IPS-NIHi7 (cell line): ENCODE measurements at regions not wholly inside any gene's neighbourhood (a gene's known extent, or its start where the extent isn't known, plus 50 kb on each side); places are given as distances from the start of the nearest gene placed in this dataset.
"Not testable (repeated sequence)": the region's sequence is repeated elsewhere in the genome, so short reads cannot be mapped to it uniquely, and the experiment has no call there.

Experiments used
- DNase-seq: peaks from one replicate; pipeline ENCODE4 v3.0.0; 2012; ENCODE audit warnings: mixed read lengths; ENCODE audit errors: extremely low spot score

DNA sequence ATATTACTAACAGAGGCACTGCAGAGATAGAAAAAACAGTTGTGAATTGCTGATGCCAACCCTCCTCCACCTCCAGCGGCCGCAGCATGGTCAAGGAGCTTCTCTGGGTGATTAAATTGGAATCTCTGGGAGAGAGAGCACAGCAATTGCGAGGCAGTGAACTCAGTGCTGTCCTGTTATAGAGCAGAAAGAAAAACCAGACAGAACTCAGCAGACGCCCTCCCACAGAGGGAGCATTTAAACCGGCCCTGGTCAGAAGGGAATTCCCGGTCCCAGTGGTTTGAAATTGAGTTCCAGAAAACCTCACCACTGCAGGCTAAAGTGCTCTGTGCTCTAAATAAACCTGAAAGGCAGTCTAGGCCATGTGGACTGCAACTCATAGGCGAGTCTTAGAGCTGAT, 175.4 kb downstream of the SQOR start:
- no peak for DNase-seq

DNA sequence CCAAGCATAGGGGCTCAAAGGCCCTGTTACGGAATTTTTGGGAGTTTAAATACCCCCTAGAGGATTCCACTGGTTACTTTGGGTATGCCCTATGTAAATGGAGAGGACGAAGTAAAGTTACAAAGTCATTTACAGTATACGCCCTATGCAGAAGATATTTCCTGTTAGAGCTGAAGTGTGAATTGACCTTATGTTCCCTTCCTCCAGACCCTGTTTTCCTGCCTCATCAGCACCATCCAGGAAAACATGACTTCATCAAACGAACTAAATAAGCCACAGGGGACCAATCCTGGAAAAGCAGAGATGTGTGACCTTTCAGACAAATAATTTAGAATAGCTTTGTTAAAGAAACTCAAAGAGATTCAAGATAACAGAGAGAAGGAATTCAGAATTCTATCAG, 177.4 kb downstream of the SQOR start:
- DNase-seq: no peak

DNA sequence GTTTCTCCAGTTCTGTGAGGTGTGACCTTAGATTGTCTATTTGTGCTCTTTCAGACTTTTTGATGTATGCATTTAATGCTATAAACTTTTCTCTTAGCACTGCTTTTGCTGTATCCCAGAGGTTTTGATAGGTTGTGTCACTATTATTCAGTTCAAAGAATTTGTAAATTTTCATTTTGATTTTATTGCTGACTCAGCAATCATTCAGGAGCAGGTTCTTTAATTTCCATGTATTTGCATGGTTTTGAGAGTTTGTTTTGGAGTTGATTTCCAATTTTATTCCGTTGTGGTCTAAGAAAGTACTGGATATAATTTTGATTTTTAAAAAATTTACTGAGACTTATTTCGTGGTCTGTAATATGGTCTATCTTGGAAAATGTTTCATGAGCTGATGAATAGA, 182.7 kb downstream of the SQOR start:
- not testable (repeated sequence) for DNase-seq

DNA sequence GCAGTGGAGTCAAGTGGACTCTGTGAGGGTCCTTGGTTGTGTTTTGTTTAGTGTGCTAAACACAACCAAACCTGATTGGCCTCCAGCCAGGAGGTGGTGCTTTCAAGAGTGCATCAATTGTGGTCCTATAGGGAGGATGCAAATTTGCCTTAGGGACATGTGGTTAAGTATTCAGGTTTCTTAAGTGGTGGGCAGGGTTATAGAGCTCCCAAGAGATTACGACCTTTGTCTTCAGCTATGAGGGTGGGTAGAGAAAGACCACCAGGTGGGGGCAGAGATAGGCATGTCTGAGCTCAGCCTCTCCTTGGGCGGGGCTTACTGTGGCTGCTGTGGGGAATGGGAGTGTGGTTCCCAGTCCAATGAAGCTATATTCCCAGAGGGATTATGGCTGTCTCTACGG, 186.6 kb downstream of the SQOR start:
- no peak for DNase-seq

DNA sequence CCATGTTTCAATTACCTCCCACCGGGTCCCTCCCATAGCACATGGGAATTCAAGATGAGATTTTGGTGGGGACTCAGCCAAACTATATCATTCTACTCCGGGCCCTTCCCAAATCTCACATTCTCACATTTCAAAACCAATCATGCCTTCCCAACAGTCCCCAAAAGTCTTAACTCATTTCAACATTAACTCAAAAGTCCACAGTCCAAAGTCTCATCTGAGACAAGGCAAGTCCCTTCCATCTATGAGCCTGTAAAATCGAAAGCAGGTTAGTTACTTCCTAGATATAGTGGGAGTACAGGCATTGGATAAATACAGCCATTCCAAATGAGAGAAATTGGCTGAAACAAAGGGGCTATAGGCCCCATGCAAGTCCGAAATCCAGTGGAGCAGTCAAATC, 188.1 kb downstream of the SQOR start:
- DNase-seq: not testable (repeated sequence)

DNA sequence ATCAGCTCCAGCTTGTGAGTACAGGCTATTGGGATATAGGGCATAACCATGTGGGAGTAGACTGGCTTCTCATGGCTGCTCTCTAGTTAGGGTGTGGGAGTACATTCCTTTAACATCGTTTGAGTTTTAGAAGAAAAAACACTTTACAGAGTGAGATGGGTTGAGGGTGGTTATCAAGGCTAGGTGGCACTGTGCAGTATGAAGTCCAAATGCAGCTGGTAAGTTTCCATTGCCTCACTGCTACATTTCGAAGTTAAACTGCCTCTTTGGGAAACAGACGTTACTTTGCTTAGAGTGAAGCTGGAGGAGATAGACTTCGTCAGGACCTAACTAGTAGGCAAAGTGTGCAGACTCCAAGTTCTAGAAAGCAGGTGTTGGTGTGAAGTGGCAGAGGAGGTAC, 192.4 kb downstream of the SQOR start:
- DNase-seq: no peak

DNA sequence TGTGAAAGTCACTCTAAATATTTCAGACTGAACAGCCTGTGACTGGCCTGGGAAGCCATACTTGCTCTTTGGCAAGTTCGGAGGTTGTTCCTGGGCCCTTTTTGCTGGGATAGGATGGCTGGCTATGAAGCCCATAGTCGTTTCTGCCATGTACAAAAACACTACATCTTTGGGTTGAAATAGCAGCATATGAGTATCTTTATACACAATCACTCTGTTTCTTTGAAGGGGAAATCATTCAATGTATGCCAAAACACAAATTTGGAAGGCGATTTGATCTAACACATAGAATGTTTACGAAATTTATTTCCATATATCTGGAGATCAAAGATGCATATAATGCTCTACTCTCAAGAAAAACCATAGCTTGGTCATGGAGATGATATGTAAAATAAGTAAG, 192.9 kb downstream of the SQOR start:
- DNase-seq: no peak

DNA sequence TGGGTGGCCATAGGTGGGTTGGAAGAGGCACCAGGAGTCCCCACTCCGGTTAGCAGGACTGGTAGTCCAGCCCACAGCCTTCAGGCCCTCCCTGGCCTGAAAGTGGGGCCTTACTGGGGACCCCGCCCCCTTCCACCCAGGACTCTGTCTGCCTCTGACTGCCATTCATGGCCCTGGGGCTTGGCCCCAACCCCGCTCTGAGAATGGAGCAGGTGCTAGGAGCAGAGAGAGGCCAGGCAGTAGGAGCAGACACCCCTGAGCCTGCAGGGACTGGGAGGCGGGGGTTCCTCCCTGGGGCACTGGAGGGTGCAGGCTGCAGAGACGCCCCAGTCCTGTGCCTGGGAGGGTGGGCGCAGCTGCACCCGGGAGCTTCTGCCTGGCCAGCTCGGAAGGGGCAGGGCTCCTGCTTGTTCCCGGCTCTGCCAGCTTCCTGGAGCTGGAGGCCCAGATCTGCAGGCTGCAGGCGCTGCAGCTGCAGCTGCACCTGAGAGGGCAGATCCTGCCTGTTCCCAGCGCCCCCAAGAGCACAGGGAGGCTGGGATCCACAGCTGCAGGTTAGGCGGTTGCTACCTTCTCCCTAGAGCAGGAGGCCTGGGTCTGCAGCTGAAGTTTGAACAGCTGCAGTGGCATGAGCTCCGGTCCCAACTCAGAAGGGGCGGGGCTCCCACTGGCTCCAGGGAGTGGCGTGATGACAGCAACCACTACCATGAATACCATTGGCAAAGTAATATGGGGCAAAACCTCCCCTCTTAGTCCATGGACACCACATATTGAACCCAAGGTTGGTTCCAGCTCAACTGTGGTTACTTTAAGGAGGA, 194.7 kb downstream of the SQOR start:
- no peak for DNase-seq

DNA sequence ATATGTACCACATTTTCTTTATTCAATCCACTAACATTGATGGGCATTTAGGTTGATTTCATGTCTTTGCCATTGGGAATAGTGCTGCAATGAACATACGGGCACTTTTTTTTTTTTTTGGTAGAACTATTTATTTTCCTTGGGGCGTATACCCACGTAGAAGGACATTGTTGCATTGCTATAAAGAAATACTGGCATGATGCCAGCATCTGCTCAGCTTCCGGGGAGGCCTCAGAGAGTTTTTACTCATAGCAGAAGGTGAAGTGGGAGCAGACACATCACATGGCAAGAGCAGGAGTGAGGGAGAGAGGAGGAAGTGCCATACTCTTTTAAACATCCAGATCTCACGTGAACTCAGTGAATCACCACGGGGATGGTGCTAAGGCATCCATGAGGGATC, 197.0 kb downstream of the SQOR start:
- no peak for DNase-seq

DNA sequence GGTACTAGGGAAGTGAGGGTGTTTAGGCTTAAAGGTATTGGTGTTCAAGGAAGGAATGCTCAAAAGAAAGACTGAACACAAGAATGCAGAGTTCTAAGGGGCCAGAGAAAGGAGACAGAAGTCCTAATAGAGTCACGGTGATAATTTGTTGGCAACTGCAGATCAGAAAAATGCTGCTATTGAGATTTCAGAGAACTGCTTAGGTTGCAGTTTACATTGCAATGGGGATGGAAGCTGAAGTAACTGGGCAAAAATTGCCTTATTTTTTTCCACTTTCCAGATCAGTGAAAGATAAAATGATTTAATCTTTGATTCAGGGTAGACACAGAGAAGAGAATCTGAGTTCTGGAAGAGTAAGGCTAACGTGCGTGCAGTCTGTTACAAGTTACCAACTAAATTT, 199.8 kb downstream of the SQOR start:
- DNase-seq: no peak

DNA sequence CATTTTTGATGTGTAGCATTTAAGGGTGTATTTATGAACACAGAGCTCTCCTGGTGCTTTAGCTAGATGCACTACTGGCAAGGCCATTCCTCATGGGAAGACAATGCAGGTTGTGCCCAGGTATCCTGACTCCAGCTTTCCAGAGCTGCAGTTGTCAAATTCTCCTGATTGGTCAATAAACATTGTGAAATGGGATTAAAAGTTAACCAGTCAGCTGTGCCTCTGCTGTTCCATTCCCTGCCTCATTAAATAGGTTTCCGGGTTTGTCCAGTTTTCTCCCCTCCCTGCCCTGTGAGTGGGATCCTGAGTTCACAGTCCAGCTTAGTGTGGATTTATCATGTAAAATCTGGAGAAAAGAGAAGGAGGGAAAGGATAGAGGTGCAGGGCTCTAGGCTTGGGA, 207.3 kb downstream of the SQOR start:
- DNase-seq: no peak

DNA sequence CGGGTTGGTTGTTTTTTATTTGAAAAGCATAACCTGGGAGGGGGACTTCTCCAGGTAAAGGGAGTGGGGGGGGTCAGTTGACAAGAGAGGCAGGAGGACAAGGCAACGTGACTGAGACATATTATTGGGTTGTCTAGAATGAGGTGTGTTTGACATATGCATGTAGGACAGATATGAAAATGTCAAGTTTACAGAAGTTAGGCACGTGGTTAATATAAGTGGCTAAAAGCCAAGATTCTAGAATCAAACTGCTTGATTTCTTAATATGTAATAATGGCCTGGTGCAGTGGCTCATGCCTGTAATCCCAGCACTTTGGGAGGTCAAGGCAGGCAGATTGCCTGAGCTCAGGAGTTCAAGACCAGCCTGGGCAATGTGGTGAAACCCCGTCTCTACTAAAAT, 212.8 kb downstream of the SQOR start:
- no peak for DNase-seq

DNA sequence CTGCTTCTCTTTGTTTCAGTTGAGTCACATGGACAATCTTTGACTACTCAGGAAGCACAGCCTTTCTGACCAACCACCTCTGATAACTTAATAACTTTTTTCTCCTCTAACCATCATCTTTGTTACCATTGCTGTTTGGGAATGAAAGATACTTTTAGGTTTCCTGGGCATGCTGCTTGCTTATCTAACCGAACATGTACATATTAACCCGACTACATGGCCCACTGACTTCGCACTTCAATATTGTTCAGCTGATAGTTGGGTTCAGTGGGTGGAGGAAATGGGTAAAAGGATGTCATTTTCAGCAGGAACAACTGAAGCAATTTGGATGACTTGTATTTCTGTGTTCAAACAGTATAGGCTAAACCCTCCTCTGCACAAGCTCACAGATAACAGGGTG, 214.3 kb downstream of the SQOR start:
- DNase-seq: no peak

DNA sequence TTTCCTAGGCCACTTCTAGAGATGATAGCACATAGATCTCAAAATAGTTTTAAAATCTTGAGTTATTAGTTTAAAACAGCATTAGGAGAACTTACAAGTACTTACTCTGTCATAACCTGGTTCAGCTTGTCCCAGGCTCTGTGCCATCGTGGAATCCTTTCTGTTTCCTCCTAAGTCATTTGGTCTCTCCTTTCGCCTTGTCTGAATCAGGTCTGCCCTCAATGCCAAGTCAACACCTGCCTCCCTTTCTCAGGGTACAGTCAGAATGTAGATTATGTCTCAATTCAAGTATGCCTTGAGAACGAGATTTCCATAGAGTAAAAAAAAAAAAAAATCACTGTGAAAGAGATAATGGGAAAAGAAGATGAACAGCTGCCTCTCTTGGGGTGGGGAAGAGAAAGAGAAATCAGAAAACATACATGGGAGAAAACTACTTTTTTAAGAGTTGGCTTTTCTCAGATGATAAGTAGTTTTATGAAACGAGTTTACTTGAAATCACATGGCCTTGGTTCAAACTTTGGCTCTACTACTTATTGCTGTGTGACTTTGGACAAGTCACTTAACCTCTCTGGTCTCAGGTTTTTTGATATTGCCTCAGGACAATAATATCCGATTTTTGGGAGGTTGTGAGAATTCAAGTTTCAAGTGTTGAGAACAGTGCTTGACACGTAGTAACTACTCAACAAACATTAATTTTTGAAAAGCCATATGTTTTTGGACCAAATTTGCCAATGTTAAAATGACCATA, 219.8 kb downstream of the SQOR start:
- DNase-seq: no peak

DNA sequence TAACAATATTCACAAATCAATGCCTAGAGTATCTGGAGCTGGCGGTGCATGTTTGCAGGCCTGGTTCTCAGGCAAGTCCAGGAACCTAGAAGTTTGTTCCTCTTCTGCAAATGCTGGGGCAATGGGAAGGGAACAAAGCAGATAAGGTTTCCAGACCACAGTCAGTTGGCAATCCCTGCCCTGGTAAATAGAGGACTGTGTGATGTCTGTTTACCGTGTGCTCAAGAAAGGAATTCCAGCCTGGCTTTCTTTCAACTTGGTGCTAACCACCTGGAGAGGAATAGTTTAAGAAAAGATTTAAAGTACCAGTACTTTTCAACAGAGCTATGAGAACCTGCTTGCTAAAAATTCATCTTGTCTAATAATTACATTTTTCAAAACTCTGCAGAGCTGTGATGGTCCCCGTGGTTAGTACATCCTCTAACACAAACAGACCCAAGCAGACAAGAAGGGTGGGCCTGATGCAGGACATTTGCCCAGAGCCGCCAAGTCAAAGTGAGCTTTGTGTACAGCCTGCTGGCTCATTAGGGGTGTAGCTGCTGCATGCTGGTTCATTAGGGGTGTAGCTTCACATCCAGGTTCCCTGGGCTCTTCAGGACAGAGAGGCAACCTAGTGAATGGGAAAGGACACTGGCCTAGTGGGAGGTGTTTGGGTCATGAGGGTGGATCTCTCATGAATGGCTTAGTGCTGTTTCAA, 220.5 kb downstream of the SQOR start:
- no peak for DNase-seq

DNA sequence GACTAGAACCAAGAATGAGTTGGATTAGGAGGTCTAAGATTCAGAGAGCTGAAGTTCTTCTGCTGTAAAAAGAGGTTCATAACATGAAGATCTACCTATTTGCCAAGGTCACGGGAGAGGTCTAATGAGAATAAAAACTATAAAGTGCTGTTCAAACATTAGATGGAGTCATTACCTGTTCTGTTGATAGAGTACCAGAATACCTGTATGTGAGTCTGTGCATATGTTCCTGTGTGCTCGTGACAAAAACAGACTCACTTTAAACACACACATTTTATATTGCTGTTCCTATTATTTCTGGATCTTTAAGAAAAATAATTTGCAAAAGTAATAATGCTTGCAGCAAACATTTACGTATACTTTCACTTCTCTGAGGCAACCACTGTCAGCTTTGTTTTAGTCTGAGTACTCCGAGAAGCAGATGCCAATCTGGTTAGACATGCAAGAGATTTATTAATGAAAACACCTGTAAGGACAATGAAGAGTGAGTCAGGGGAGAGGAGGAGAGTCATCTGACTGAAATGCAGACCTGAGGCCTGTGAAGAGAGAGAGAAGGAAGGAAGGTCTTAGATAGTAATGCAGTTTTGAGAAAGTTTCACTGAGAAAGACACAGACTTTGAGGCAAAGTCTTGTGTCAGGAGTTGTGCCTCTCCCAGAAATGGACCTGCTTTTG, 221.2 kb downstream of the SQOR start:
- DNase-seq: no peak

DNA sequence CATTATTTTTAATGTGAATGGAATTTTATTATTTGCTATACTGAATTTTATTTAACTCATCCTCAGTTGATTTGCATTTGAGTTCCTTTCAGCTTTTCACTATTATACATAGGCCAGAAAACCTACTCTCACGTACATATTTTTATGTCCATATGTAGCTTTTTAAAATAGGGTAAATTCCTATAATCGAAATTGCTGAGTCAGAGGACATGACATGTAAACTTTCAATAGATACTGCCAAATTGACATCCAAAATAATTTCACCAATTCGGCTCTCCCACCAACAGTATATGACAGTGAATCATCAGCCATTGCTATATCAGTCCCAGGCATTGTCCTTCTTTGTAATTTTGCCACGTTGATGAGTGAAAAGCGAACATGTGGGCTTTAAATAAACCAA, 222.5 kb downstream of the SQOR start:
- DNase-seq: no peak

DNA sequence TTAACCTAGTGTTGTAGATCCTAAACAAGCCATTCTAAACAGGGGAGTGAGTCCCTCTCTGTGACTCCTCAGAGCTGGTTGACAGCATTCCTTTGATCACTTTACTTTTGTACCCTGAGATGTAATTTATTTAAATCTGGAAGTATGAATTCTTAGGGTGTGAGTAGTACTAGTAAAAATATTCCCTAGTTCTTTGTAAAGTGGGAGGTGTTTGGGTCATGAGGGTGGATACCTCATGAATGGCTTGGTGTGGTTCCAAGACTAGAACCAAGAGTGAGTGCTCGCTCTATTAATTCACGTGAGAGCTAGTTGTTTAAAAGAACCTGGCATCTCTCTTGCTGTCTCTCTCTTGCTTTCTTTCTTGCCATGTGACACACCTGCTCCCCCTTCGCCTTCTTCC, 223.7 kb downstream of the SQOR start:
- DNase-seq: no peak

DNA sequence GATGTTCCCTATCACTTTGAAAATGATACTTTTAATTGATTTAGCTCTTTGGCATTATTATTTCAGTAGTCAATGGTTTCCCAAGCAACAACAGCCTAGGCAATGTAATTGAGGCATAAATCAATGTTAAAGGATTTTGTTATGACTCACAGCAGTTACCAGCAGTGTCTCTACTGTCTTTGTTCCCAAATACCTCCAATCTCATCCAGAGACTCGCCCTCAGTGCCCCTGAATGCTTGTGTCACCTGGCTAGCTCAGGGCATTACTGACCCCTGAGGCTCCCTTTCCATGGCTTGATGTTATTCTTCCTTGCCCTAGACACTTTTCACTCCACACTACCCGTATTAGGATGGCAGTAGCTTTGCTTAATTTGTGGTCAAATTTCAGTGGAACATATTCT, 227.2 kb downstream of the SQOR start:
- DNase-seq: no peak

DNA sequence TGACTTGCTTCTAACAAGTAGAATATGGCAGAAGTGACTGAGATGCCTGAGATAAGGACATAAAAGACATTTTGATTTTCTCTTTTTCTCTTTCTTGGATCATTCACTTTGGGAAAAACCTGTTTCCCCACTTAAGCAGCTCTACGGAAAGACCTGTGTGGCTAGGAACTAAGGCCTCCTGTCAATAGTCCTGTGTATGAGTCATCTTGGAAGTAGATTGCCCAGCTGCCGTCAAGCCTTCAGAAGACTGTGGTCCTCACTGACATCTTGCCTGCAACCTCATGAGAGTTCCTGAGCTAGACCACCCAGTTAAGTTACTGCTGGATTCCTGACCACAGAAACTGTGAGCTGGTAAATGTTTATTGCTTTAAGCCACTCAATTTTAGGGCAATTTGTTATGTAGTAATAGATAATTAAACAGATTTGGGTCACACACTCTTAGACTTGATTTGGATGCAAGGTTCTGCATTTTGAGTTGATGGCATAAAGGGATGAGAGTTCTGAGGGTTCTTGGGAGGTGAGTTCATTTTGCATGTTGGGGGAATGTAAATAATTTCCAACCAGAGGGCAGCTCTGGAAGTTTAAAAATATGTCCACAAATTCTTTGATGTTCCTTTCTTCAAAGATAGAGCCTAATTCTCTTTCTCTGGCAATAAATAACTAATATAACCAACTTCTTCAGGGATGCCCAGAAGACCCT, 229.2 kb downstream of the SQOR start:
- DNase-seq: no peak

DNA sequence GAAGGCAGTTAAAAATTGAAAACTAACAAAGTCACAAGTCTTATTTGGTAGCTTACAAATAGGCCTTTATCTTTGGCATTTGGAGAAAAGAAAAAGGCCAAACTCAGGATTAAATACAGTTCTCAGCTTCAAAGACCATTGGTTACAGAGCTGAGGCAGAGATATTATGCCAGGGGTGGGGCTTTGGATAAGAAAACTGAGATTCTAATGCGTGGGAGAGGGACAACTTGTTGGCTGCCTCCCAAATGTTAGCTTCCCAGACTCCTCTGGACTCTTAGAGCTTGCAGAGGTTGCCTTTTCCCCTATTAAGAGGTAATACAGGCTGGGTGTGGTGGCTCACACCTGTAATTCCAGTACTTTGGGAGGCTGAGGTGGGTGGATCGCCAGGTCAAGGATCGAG, 231.8 kb downstream of the SQOR start:
- no peak for DNase-seq

DNA sequence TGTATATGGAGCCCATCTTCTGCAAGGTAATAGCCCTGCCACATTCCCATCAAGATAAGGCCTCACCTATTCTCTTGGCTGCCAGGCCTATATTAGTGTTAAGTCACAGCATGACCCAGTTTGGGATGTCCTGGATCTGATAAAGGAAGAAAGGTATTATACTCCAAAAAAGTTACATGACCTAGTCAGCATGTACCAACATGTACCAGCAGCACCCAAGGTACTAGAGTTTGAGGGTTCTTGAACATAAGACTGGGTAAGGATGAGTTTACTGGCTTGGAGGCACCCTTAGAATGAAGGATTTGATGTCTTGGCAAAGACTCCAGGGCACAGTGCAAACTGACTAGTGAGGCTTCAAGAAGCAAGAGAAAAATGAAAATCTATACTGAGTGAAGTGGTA, 232.5 kb downstream of the SQOR start:
- no peak for DNase-seq
